ENCODE measurements at regions not wholly inside any gene's neighbourhood (a gene's known extent, or its start where the extent isn't known, plus 50 kb on each side); places are given as distances from the start of the nearest gene placed in this dataset.

DNA sequence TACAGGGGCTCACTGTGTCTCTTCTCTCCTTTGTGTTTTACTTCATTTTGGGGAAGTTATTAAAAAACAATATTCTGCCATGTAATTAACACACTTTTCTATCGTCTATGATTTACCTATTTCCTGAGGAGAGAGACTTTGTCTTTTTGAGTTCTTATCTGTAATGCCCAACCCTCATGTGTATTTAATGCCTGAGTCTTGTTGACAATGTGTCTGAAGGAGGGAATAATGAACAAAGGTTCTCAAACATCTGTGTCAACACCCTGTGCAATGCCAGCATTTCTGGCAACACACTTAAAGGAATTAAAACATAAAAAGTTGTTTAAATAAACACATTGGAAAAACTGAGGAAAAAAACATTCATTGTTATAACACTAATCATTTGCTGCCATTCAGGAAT is 147.1 kb downstream of the SLC15A5 start:
- H4K20me1 ChIP-seq (ENCODE audit: insufficient read depth) = no peaks in the 10 kb centered on the region
- H3K36me3 ChIP-seq (ENCODE audit: insufficient read depth, low read length) = no peaks in the 10 kb centered on the region
- no peaks in the 10 kb centered on the region for H3K27me3 ChIP-seq (ENCODE audit: insufficient read depth, low read depth, low read length)
- H3K9ac ChIP-seq (ENCODE audit: low read length) = no peak overlapping the region
- H2AFZ ChIP-seq (ENCODE audit: low read depth, low read length) = no peak overlapping the region
- H3K4me2 ChIP-seq (ENCODE audit: low read length) = no peak overlapping the region
- H3K9me2 ChIP-seq (ENCODE audit: insufficient read depth, low read length) = no peaks in the 10 kb centered on the region
- H3K9me3 ChIP-seq (ENCODE audit: low read length) = no peaks in the 10 kb centered on the region
- TF ChIP-seq TAF1 (IDR thresholded peaks at IDR 0.05; ENCODE audit: low read depth) (no peak), CTCF (IDR thresholded peaks at IDR 0.05; ENCODE audit: poor library complexity, severe bottlenecking) (no peak), SMC3 (conservative IDR thresholded peaks at IDR 0.05; ENCODE audit: poor library complexity) (no peak), RAD21 (conservative IDR thresholded peaks at IDR 0.05) (no peak), POLR2AphosphoS5 (IDR thresholded peaks at IDR 0.05) (no peak), EZH2 (IDR thresholded peaks at IDR 0.05; ENCODE audit: borderline replicate concordance, insufficient read depth, low read length, poor library complexity, severe bottlenecking) (no peak), EP300 (conservative IDR thresholded peaks at IDR 0.05; ENCODE audit: poor library complexity, severe bottlenecking) (no peak), MXI1 (conservative IDR thresholded peaks at IDR 0.05; ENCODE audit: poor library complexity, severe bottlenecking) (no peak)
- TF ChIP-seq, protein P1, sequence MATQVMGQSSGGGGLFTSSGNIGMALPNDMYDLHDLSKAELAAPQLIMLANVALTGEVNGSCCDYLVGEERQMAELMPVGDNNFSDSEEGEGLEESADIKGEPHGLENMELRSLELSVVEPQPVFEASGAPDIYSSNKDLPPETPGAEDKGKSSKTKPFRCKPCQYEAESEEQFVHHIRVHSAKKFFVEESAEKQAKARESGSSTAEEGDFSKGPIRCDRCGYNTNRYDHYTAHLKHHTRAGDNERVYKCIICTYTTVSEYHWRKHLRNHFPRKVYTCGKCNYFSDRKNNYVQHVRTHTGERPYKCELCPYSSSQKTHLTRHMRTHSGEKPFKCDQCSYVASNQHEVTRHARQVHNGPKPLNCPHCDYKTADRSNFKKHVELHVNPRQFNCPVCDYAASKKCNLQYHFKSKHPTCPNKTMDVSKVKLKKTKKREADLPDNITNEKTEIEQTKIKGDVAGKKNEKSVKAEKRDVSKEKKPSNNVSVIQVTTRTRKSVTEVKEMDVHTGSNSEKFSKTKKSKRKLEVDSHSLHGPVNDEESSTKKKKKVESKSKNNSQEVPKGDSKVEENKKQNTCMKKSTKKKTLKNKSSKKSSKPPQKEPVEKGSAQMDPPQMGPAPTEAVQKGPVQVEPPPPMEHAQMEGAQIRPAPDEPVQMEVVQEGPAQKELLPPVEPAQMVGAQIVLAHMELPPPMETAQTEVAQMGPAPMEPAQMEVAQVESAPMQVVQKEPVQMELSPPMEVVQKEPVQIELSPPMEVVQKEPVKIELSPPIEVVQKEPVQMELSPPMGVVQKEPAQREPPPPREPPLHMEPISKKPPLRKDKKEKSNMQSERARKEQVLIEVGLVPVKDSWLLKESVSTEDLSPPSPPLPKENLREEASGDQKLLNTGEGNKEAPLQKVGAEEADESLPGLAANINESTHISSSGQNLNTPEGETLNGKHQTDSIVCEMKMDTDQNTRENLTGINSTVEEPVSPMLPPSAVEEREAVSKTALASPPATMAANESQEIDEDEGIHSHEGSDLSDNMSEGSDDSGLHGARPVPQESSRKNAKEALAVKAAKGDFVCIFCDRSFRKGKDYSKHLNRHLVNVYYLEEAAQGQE (IDR thresholded peaks at IDR 0.05; ENCODE audit: borderline replicate concordance) = no peak
- H3K27ac ChIP-seq (ENCODE audit: low read length) = no peak overlapping the region
- no peak overlapping the region for H3K4me3 ChIP-seq (ENCODE audit: low read length)
- no peaks in the 10 kb centered on the region for H3K79me2 ChIP-seq (replicated peaks; ENCODE audit: insufficient read depth, low read length)
- no peaks in the 10 kb centered on the region for H3F3A ChIP-seq (ENCODE audit: insufficient read depth, low read length, poor library complexity, severe bottlenecking)

DNA sequence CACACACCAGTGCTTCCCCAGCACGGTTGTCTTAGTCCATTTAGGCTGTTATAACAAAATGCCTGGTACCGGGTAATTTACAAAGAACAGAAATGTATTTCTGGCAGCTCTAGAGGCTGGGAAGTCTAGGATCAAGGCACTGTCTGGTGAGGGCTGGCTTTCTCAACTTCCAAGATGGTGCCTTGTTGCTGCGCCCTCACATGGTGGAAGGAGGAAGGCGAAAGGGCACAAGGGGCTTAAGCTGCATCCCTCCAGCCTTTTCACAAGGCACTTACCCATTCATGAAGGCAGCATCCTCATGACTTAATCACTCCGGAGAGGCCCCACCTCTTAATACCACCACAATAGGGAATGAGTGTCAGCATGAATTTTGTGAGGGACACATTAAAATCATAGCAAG is 155.5 kb downstream of the SLC15A5 start:
- Histone ChIP-seq H3K9me2 (ENCODE audit: insufficient read depth, low read length) (no peaks in the 10 kb centered on the region), H3K79me2 (replicated peaks; ENCODE audit: insufficient read depth, low read length) (no peaks in the 10 kb centered on the region), H3K9ac (ENCODE audit: low read length) (no peak overlapping the region), H3K4me3 (ENCODE audit: low read length) (no peak overlapping the region), H3K36me3 (ENCODE audit: insufficient read depth, low read length) (no peaks in the 10 kb centered on the region), H3K4me2 (ENCODE audit: low read length) (no peak overlapping the region), H2AFZ (ENCODE audit: low read depth, low read length) (no peak overlapping the region), H3F3A (ENCODE audit: insufficient read depth, low read length, poor library complexity, severe bottlenecking) (no peaks in the 10 kb centered on the region), H4K20me1 (ENCODE audit: insufficient read depth) (no peaks in the 10 kb centered on the region), H3K27me3 (ENCODE audit: insufficient read depth, low read depth, low read length) (no peaks in the 10 kb centered on the region), H3K27ac (ENCODE audit: low read length) (no peak overlapping the region), H3K9me3 (ENCODE audit: low read length) (no peaks in the 10 kb centered on the region)
- TF ChIP-seq RAD21 (conservative IDR thresholded peaks at IDR 0.05) = no peak
- TF ChIP-seq EZH2 (IDR thresholded peaks at IDR 0.05; ENCODE audit: borderline replicate concordance, insufficient read depth, low read length, poor library complexity, severe bottlenecking) = no peak
- TF ChIP-seq POLR2AphosphoS5 (IDR thresholded peaks at IDR 0.05) = no peak
- TF ChIP-seq EP300 (conservative IDR thresholded peaks at IDR 0.05; ENCODE audit: poor library complexity, severe bottlenecking) = no peak
- TF ChIP-seq, protein P1 (IDR thresholded peaks at IDR 0.05; ENCODE audit: borderline replicate concordance) = no peak
- no peak for TF ChIP-seq TAF1 (IDR thresholded peaks at IDR 0.05; ENCODE audit: low read depth)
- no peak for TF ChIP-seq MXI1 (conservative IDR thresholded peaks at IDR 0.05; ENCODE audit: poor library complexity, severe bottlenecking)
- no peak for TF ChIP-seq SMC3 (conservative IDR thresholded peaks at IDR 0.05; ENCODE audit: poor library complexity)
- no peak for TF ChIP-seq CTCF (IDR thresholded peaks at IDR 0.05; ENCODE audit: poor library complexity, severe bottlenecking)

Measured in neural cell (in vitro differentiated cells).